ENCODE measurements at regions not wholly inside any gene's neighbourhood (a gene's known extent, or its start where the extent isn't known, plus 50 kb on each side); places are given as distances from the start of the nearest gene placed in this dataset.

GRCh38 chr3:168884353-168884903 lies 779.1 kb downstream of the MECOM start:
- TF ChIP-seq GABPA (IDR thresholded peaks at IDR 0.05; ENCODE audit: low read depth) (no peak), REST (IDR thresholded peaks at IDR 0.05; ENCODE audit: insufficient replicate concordance, low read depth) (no peak), CTCF (IDR thresholded peaks at IDR 0.05; ENCODE audit: insufficient read depth, low read length) (no peak), SPI1 (IDR thresholded peaks at IDR 0.05; ENCODE audit: borderline replicate concordance, low read depth) (no peak), POLR2AphosphoS5 (IDR thresholded peaks at IDR 0.05; ENCODE audit: low read depth) (no peak)
- H3K4me3 ChIP-seq (replicated peaks; ENCODE audit: insufficient read depth, low read length) = no peak overlapping the region
- DNase-seq (ENCODE audit: low read depth in 1 of 2, low spot score in 1 of 2) = no peak

GRCh38 chr3:168883145-168883544 lies 780.4 kb downstream of the MECOM start:
- Histone ChIP-seq H3K4me3 (replicated peaks; ENCODE audit: insufficient read depth, low read length) (no peak overlapping the region), H3K27ac (replicated peaks) (no peak overlapping the region), H3K27me3 (ENCODE audit: insufficient read depth, poor library complexity, severe bottlenecking) (no peaks in the 10 kb centered on the region)
- no peak for DNase-seq (ENCODE audit: low read depth in 1 of 2, low spot score in 1 of 2)
- TF ChIP-seq SPI1 (IDR thresholded peaks at IDR 0.05; ENCODE audit: borderline replicate concordance, low read depth) (no peak), CTCF (IDR thresholded peaks at IDR 0.05; ENCODE audit: insufficient read depth, low read length) (no peak), POLR2AphosphoS5 (IDR thresholded peaks at IDR 0.05; ENCODE audit: low read depth) (no peak), GABPA (IDR thresholded peaks at IDR 0.05; ENCODE audit: low read depth) (no peak), REST (IDR thresholded peaks at IDR 0.05; ENCODE audit: insufficient replicate concordance, low read depth) (no peak)

More at GRCh38 chr3:168884353-168884903, 779.1 kb downstream of the MECOM start:
- H3K27me3 ChIP-seq (ENCODE audit: insufficient read depth, poor library complexity, severe bottlenecking) = no peaks in the 10 kb centered on the region
- H3K27ac ChIP-seq (replicated peaks) = no peak overlapping the region

GRCh38 chr3:168881804-168882203 lies 781.7 kb downstream of the MECOM start:
- DNase-seq (ENCODE audit: low read depth in 1 of 2, low spot score in 1 of 2) = no peak
- TF ChIP-seq SPI1 (IDR thresholded peaks at IDR 0.05; ENCODE audit: borderline replicate concordance, low read depth) (no peak), REST (IDR thresholded peaks at IDR 0.05; ENCODE audit: insufficient replicate concordance, low read depth) (no peak), GABPA (IDR thresholded peaks at IDR 0.05; ENCODE audit: low read depth) (no peak), POLR2AphosphoS5 (IDR thresholded peaks at IDR 0.05; ENCODE audit: low read depth) (no peak), CTCF (IDR thresholded peaks at IDR 0.05; ENCODE audit: insufficient read depth, low read length) (no peak)
- no peaks in the 10 kb centered on the region for H3K27me3 ChIP-seq (ENCODE audit: insufficient read depth, poor library complexity, severe bottlenecking)
- no peak overlapping the region for H3K27ac ChIP-seq (replicated peaks)
- H3K4me3 ChIP-seq (replicated peaks; ENCODE audit: insufficient read depth, low read length) = no peak overlapping the region

Data from HL-60 (cell line).